ENCODE measurements at regions not wholly inside any gene's neighbourhood (a gene's known extent, or its start where the extent isn't known, plus 50 kb on each side); places are given as distances from the start of the nearest gene placed in this dataset.

DNA sequence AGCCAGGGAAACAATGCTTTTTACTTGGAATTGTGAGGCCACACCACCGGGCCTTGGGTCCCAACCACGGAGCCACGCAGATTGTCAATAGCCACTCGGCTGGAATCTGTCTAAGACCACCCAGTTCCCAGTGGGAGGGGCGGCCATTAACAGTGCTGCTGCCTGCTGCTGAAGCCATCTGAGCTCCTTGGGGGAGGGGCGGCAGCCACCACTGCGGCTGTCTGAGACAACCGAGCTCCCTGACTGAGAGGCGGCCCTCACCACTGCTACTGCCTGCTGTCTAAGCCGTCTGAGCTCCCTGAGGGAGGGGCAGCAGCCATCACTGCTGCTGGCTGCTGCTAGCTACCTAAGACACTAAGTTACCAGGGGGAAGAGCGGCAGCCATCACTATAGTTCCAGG is 64.3 kb downstream of the DMRTA2 start:
- no peak overlapping the region for H3K4me3 ChIP-seq (ENCODE audit: low read depth, low read length)

- no peak overlapping the region for H3K4me3 ChIP-seq (ENCODE audit: low read depth, low read length)
Observed at GRCh38 chr1:50357186-50357585, 66.1 kb downstream of the DMRTA2 start.

DNA sequence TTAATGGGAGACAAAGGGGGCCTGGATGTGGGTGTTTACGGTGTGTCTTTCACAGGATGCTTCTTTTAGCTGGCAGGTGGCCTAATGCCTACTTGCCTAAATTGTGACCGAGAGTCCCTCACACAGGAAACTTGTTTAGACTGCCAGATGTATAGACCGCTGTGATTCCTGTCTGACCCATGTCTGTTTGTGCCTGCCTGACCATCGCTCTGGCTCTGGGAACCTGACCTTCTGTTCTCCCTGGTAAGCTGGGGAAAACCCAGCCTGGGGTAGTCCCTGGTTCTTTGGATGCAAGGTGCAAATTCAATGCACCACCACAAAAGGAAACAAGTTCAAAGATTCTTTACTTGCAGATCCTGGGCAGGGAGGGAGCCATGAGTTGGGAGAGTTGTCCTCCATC is 68.4 kb downstream of the DMRTA2 start:
- no peak overlapping the region for H3K4me3 ChIP-seq (ENCODE audit: low read depth, low read length)

GRCh38 chr1:50352428-50352827 is 70.8 kb downstream of the DMRTA2 start:
- H3K4me3 ChIP-seq (ENCODE audit: low read depth, low read length), result no peak overlapping the region

GRCh38 chr1:50350868-50351267 is 72.4 kb downstream of the DMRTA2 start:
- H3K4me3 ChIP-seq (ENCODE audit: low read depth, low read length), result no peak overlapping the region

- no peak overlapping the region for H3K4me3 ChIP-seq (ENCODE audit: low read depth, low read length)
Observed at GRCh38 chr1:50350421-50350820, 72.8 kb downstream of the DMRTA2 start.

DNA sequence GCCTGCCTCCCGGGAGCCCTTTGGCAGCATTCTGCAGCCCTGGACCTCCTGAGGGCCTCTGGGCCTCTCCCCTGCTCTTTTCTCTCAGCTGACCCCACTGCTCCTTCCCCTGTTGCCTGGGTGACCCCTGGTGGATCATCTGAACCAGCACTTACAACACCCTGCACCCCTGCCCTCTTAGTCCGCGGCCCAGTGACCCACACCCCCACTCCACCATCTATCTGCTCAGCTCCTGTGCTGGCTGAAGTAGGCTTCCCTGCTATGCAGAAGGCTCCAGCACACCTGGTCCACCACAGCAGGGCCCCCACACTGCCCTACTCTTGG is 74.0 kb downstream of the DMRTA2 start:
- H3K4me3 ChIP-seq (ENCODE audit: low read depth, low read length), result no peak overlapping the region

GRCh38 chr1:50348449-50349241 is 74.6 kb downstream of the DMRTA2 start:
- no peak overlapping the region for H3K4me3 ChIP-seq (ENCODE audit: low read depth, low read length)

DNA sequence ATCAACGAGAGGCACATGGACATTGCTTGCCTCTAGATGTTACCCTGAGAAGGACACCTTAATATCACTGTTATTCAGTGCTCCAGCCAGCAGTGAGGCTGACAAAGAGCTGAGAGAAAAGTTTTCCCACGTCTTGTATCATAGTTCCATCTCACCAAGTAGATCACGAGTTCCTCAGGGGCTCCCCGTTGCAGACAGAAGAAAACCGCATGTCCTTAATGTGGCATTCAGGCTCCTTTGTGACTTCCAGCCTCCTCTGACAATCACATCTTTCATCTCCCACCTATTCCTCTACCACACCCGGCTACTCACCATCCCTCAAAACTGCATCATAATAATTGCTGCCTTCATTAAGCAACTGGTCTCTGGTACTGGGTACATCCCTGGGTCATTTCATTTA is 75.3 kb downstream of the DMRTA2 start:
- H3K4me3 ChIP-seq (ENCODE audit: low read depth, low read length), result no peak overlapping the region

GRCh38 chr1:50346621-50347020 is 76.6 kb downstream of the DMRTA2 start:
- H3K4me3 ChIP-seq (ENCODE audit: low read depth, low read length), result no peak overlapping the region

DNA sequence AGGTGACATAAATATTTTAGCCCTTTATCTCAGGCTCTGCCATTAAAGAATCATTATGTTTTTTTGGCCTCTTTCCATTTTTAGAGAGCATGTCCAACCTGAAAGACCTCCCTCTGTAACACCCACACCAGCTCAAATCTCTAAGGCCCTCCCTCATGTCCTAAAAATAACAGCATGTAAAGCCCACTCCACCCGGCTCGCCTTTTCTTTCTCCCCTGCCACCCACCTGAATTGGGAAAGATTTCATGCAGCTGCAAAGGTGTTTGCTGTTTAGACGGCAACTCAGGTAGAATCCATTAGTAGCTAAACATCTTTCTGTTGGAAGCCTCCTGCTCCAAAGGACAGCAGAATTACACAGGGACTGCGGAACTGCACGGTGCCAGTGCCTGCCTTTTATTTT is 79.9 kb downstream of the DMRTA2 start:
- no peak overlapping the region for H3K4me3 ChIP-seq (ENCODE audit: low read depth, low read length)

DNA sequence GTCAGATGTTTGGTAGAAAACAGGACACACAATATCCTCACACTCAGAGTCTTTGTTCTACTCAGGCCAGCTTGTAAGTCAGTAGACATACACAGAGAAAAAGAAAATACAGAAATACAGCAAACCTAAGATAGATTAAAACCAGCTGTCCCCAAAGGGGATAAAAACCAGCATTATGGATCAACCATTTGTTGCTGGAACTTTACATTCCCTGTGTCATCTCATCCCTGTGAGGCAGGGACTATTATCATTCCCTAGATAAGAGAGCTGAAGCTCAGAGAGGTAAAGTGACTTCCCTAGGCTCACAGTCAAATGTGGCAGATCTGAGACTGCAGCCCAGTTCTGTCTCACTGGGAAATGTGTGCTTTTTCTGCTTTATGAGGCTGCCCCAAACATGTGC is 80.7 kb downstream of the DMRTA2 start:
- H3K4me3 ChIP-seq (ENCODE audit: low read depth, low read length), result no peak overlapping the region

DNA sequence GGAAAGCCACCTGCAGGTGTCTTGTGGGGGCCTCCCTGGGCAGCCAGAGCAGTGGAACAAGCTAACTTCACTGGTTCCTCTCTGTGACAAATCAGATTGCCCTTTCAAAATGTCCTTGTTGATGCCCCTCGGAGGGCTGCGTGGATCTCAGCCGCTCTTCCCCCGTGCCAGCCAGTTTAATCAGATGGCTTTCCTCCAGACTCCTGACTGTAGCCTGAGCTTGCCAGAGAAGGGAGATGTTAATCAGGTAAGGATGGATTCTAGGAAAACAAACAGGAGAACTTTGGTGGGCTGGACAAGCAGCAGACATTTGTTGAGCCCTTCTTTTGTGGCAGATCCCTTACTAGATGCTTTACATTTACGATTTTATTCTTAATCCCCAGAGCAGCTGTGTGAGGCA is 88.2 kb downstream of the DMRTA2 start:
- H3K4me3 ChIP-seq (ENCODE audit: low read depth, low read length), result no peak overlapping the region

DNA sequence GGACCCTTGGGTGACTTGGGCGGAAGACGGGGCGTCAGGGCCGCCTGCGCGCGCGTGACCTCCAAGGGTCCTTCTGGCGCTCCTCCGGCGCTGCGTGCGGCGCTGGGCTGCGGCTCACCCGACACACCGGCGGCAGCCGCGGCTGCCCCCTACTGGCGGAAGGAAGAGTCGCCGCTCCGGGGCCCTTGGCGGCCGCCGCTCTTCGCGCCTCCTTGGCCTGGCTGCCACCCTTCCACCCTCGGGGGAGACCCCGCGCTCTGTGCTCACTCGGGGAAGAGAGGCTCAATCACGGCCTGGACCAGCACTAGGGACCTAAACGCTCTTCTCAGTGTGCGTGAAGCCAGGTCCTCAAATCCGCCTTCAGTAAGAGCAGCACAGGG is 89.7 kb downstream of the DMRTA2 start:
- H3K4me3 ChIP-seq (ENCODE audit: low read depth, low read length), result peak overlapping the region; percentile 61

GRCh38 chr1:50332941-50333594 is 90.2 kb downstream of the DMRTA2 start:
- H3K4me3 ChIP-seq (ENCODE audit: low read depth, low read length), result peak overlapping the region; percentile 61

- no peak overlapping the region for H3K4me3 ChIP-seq (ENCODE audit: low read depth, low read length)
Observed at GRCh38 chr1:50329332-50329932, 93.8 kb downstream of the DMRTA2 start.

DNA sequence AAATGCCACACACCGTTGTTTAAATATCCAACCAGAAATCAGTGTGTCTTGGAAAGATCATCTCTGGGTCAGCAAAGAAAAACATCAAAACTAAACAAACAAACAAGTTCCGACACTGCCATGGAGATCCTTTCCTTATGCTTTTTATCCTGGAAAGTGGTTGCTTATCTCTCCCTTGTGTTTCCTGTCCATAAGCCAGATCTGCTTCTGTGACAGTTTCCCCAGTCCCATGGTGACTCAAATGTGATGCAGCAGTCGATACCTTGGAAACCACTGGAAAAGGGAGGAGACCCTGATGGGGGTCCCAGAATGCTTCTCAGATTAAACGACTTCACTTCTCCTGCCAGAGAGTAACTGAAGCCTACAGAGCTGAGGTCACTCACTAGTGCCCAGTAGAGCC is 94.7 kb downstream of the DMRTA2 start:
- no peak overlapping the region for H3K4me3 ChIP-seq (ENCODE audit: low read depth, low read length)

DNA sequence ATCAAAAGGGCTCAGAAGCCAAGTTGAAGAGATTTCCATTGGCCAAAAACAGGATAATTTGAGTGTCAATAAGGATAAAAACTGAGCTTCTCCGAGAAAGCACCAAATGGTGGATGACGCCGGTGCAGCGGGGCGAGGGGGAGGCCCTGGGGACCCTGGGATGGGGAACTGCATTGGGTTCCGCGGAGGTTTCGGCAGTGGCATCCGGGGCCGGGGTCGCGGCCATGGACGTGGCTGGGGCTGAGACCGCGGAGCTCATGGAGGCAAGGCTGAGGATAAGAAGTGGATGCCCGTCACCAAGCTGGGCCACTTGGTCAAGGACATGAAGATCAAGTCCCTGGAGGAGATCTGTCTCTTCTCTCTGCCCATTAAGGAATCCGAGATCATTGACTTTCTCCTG is 97.2 kb downstream of the DMRTA2 start:
- no peak overlapping the region for H3K4me3 ChIP-seq (ENCODE audit: low read depth, low read length)

DNA sequence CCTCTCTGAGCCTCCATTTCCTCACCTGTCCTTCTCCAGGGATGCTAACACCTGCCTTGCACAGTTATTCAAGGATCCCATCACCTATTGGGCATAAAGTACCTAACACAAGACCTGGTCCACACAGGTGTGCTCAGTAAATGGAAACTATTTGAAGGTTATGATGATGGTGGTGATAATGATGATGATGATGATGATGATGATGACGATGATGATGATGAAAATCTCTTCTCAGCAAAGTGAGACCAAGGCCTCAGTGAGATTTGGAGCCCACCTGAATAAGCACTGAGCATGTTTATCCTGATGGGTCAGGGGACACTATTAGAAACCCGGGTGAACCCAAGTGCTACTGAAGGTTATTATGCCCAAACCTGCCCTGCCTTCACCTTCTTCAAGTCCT is 100.7 kb downstream of the DMRTA2 start:
- no peak overlapping the region for H3K4me3 ChIP-seq (ENCODE audit: low read depth, low read length)

- H3K4me3 ChIP-seq (ENCODE audit: low read depth, low read length), result no peak overlapping the region
Observed at GRCh38 chr1:50318428-50318827, 104.8 kb downstream of the DMRTA2 start.

DNA sequence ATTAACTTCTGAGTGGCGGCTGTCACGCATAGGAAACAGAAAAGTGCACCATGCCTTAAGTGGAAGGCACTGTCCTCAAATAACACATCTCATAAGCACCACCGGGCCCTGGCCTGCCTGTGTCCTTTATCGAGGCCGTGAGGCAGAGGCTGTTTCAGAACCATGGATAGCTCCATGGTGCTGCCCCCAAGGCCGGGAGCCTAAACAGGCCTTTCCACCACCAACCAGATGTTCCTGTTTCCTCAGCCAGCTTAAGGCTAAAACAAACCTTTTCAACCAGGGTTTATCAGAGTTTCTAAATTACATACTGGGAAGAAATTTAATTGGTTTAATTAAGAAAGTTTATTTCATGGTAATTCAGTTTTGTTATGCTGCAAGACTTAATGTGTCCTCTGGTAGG is 114.4 kb downstream of the DMRTA2 start:
- H3K4me3 ChIP-seq (ENCODE audit: low read depth, low read length), result no peak overlapping the region

- H3K4me3 ChIP-seq (ENCODE audit: low read depth, low read length), result no peak overlapping the region
Observed at GRCh38 chr1:50305808-50306207, 117.4 kb downstream of the DMRTA2 start.

All from iPS-11a (cell line).